Vagina (tissue), 2 donors: ENCODE measurements at regions not wholly inside any gene's neighbourhood (a gene's known extent, or its start where the extent isn't known, plus 50 kb on each side); places are given as distances from the start of the nearest gene placed in this dataset.

Experiments
- POLR2A ChIP-seq, 2 donors: fragments of 450-650 bp; IDR thresholded peaks; one replicate each; pipeline ENCODE4 v1.6.1; 2017; ENCODE audit warnings: antibody characterized with exemption in 2 of 2, mild to moderate bottlenecking in 2 of 2, moderate library complexity in 2 of 2
- POLR2AphosphoS5 ChIP-seq, 2 donors: sonication (generic); formaldehyde crosslinking; IDR thresholded peaks; one replicate each; pipeline ENCODE4 v1.9.0; 2017; ENCODE audit warnings: antibody characterized with exemption in 2 of 2, mild to moderate bottlenecking in 2 of 2, low read depth in 1 of 2; ENCODE audit not compliant: insufficient read depth in 1 of 2
- TF ChIP-seq, protein P1 (sequence below), 3 experiments: fragments of 450-650 bp in 2 of 3; fragments of 200-600 bp in 1 of 3; sonication (generic) in 1 of 3; IDR thresholded peaks; one replicate each; pipeline ENCODE4 v1.5.1; 2017 to 2019; ENCODE audit warnings: antibody characterized with exemption in 3 of 3, mild to moderate bottlenecking in 2 of 3, moderate library complexity in 2 of 3

DNA sequence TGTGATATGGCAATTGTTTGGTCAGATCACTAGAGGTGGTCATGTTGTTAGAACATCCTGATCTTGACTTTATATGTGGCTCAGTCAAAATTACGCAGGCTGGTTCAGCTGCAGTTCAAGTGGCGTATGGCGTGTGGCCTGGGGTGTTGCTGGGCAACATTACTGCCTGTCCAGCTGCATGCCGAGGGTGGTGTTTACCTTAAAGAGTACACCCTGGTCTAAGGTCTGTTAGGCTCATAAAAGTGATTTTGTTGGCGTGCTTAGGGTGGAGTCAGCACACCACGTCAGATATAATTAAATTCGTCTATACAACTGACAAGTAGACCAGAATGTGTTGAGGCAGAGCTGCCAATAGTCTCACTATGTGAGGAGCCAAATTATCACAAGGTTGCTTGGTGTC, 55.6 kb upstream of the NEDD9 start:
- TF ChIP-seq POLR2A (IDR thresholded peaks at IDR 0.05), result no peak
- TF ChIP-seq, protein P1, sequence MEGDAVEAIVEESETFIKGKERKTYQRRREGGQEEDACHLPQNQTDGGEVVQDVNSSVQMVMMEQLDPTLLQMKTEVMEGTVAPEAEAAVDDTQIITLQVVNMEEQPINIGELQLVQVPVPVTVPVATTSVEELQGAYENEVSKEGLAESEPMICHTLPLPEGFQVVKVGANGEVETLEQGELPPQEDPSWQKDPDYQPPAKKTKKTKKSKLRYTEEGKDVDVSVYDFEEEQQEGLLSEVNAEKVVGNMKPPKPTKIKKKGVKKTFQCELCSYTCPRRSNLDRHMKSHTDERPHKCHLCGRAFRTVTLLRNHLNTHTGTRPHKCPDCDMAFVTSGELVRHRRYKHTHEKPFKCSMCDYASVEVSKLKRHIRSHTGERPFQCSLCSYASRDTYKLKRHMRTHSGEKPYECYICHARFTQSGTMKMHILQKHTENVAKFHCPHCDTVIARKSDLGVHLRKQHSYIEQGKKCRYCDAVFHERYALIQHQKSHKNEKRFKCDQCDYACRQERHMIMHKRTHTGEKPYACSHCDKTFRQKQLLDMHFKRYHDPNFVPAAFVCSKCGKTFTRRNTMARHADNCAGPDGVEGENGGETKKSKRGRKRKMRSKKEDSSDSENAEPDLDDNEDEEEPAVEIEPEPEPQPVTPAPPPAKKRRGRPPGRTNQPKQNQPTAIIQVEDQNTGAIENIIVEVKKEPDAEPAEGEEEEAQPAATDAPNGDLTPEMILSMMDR (IDR thresholded peaks at IDR 0.05), result no peak
- no peak for TF ChIP-seq POLR2AphosphoS5 (IDR thresholded peaks at IDR 0.05; ENCODE audit: insufficient read depth in 1 of 2, low read depth in 1 of 2)
